ENCODE measurements at regions not wholly inside any gene's neighbourhood (a gene's known extent, or its start where the extent isn't known, plus 50 kb on each side); places are given as distances from the start of the nearest gene placed in this dataset.

DNA sequence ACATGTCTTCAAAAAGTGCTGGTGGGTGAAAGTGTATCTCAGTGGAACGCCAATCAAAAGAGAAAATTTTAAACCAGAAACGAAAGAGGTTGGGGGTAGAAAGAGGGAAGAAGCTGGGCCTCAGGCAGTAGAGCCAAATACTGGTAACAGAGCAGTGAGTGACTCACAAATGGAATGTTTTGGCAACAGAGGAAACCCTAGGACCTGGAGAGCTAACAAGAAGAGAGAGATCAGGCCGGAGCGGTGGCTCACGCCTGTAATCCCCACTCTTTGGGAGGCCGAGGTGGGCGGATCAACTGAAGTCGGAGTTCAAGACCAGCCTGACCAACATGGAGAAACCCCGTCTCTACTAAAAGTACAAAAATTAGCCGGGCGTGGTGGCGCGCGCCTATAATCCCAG lies 450.8 kb upstream of the NAALADL2 start:
- DNase-seq, result no peak

DNA sequence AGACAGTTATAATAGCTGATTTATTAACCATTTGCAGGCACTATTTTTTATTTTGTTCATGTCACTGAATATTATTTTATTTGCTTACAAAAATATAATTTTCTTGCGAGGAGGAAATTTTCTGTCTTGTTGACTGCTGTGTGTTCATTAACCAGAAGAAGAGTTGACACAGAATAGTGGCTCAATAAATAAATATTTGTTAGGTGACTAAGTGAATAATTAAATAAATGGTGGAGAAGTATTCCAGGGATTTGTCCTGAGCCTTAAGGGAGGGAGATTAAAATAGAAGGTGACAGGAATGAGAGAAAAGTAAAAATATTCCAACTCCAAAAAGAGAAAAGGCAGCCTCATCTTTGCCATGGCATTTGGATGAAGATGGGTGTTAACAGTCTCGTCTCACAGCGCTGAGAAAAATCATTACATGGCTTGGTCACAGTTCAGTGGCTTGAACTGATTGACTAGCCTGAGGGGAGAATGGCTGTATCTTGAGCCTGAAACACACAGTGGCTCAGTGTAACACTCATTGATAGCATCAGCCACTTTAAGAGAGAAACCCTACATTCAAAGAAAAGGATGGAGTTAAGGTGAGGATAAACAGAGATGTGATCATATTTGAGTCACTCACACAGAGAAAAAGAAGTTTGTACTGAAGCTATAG lies 449.9 kb upstream of the NAALADL2 start:
- no peak for DNase-seq

DNA sequence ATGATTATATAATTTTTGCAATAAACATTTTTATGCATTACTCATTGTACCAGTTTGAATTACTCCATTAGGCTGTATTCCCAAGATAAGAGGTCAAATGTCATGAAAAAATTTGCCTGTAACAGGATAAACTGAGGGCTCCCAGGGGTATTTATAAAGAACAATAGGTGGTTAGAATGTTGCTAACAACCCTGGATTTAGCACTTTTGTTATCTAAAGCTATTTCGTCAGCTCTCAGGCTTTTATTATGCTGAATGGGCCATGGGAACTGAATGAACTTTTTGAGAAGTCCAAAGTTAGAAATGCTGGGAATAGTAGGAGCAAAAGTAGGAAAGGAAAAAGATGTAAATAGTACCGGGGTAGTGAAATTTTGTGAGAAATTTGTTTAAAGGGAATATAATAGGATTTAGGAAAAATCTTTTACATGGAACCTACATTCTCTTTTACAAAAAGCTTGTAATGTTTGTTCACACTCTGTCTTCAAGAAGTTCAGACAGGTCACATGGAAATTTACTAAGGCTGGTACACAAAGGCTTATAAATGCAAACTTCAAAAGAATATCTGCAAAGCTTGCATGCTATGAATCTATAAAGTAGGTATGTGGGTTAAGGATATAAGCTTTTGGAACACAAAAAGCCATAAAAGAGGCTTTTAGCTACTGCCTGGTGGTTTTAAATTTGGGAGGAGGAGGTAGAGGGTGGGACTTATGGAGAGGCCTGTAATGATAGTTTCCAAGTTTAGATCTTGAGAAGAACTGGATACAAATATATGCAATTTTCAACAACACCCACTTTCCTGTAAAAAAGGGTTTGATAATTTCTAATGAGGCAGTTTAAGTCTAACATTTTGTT lies 445.8 kb upstream of the NAALADL2 start:
- no peak for DNase-seq

DNA sequence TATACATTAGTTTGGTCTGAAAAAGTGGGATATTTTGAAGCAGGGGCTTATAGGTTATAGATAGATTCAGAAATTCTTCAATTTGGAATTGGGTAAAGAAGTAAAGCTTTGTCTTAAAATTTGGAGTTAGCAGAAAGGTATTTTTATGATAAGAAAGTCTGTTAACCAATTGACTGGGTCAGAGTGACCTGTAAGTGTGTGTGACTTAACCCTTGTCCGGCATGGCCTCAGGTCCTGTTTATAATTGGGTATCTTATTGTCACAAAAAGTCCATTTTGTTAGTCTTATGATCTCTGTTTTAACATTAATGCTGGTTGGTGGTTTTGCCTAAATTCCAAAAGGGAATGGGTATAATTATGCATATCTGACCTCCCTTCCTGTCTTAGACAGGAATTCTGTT lies 444.2 kb upstream of the NAALADL2 start:
- no peak for DNase-seq

DNA sequence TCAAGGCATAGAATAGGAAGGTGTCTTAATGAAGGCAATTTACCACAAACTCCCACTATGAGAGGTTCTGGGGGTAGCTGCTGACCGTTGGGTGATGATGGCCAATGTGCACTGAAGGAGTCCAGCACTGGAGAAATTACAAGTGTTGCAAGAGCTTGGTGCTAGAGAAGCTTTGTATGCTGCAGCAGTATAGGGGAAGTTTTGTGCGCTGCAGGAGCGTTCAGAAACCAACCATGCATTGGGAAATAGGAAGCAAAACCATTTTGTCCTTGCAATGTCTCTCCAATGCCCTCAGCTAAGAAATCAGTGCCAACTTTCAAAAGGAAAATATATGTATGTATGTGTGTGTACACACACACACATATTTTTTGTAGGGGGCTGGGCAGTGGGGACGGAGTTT lies 441.6 kb upstream of the NAALADL2 start:
- no peak for DNase-seq

DNA sequence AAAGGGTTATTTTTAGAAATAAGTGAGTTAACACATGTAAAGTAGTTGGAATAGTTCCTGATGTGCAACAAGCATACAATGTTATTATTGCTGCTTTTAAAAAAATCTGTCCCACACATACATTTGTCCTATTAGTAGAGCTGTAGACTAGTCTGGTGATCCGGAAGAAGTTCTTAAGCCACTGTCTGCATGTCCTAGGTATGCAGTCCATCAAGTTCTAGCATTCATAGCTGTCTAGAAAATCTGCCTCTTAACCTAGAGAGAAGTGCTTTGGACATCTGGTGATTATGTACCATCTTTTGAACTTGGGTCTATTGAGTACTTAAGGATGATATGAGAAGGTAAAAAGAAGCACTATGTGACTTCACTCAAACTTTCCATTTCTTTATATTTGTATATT lies 439.9 kb upstream of the NAALADL2 start:
- DNase-seq, result no peak

DNA sequence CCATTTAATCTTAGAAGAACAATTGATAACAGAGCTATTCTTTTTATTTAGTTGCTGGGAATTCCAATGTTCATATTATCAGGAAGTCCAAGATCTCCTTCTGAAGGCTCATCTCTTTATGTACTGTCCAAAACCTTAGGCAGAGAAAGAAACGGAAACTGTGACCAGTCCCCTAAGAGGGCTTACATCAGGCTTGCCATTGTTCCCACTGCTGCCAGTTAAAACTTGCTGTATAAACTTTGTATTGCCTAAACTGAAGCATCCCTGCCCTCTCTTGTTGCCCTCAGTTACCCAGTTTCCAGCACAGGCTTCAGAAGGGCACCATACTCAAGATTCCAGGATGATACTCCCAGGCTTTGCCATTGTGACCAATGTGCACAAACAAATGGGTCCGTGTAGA lies 435.2 kb upstream of the NAALADL2 start:
- no peak for DNase-seq

DNA sequence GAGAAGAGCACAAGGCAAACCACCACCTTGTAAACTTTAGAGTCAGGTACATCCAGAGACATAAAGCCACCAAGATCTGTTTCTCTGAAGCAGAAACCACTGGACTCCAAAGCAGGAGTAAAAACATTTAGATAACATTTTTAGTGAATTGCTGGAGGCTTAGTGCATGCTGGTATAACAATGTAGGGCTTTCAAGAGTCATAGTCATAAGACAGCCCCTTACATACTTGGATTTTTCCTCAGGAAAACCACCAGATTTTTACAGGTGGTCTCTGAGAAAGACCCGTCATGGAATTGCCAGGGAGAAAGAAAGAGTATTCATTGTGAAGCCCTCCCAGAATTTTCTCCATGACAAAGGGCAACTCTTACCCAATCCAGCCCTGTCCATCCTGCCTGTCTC lies 434.5 kb upstream of the NAALADL2 start:
- no peak for DNase-seq

DNA sequence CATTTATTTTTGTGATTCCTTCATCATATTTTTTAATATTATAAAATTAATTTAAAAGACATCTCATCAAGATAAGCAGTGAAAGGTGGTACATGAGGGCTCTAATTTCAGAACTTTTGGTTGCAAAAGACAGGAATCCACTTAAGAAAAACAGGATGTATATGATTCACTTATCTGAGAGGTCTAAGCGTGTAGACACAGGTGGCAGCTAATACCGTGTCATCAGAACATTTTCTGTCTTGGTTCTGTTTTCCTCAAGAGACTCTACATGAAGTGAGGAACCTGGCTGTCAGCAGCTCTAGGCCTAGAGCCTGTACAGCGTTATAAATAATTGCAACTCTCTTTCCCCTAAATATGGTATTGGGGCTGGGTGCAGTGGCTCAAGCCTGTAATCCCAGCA lies 433.7 kb upstream of the NAALADL2 start:
- no peak for DNase-seq

DNA sequence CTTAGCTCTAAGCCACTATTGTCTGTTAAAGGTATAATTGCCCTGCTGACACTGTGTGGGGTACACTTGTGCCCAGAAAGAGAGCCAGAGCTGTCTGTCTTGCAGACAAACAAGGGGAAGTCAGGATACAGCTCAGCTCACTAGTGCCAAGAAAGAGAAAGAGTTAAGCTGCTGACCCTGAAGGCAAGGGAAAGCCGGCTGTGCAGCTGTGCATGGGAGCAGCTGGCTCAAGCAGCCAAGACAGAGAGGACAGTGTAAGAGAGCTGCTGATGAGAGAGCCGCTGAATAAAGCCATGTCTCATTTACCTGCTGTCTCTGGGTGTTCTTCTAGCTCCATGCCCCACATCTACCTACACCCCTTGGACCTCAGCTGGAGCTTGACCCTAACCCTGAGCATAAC lies 428.1 kb upstream of the NAALADL2 start:
- no peak for DNase-seq

DNA sequence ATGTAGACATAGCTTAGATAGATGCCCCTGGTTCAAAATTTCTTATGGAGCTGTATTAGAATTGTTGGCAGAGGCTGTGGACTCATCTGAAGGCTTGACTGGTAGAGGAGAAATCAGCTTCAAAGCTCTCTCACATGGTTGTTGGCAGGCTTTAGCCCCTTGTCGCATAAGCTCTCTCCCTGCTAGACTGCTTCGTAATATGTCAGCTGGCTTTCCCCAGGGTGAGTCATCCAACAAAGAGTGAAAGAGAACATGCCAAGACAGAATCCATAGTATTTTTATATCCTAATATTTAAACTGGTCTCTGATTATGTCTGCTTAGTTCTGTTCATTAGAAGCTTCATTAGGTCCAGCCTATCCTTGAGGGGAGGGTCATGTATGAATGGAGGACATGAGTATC lies 427.4 kb upstream of the NAALADL2 start:
- DNase-seq, result no peak

DNA sequence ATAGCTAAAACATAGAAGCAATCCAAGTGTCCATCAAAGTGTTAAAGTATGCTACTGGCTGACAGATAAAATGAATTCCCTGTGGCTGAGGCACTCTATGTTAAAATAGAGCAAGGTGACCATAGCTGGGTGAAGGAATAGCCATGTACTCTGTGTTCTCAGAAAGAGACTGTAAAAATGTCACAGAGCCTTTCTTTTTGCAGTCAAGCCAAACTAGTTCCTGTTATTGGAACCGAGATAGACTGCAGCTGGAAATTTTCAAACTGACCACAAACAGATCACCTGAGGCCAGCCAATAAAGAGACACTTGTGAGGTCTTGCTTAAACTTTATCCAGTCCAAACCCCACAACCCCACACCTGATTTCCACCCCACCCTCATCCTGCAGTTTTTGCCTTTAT lies 422.8 kb upstream of the NAALADL2 start:
- no peak for DNase-seq

DNA sequence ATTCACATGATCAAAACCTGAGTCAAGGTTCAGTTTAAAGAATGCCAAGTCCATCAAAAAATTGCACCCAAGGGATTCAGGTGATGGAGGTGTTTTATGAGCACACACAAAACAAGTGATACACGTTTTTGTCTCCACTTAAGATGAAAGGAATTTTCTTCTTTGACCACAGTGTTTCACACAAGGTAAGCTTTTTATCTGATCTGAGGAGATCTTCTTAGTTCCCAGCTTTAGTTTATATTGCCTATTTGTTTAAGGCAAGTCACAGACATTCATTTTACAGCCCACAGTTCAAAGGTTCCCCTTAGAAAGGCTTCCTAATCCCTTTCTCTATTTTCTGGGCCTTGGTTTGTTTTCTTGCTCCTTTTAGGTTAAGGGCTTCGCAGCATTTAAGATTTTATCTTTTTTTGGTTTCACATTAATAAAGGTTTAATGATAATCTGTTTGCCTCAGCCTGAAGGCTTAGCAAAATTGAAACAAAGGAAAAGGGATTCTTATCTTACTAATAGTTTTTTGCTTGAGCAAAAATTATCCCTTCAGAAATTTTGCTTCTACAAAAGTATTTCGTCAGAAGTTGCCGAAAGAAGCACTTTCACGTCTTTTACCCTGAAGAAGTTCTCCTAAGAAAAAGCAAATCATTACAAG lies 420.5 kb upstream of the NAALADL2 start:
- DNase-seq, result no peak

DNA sequence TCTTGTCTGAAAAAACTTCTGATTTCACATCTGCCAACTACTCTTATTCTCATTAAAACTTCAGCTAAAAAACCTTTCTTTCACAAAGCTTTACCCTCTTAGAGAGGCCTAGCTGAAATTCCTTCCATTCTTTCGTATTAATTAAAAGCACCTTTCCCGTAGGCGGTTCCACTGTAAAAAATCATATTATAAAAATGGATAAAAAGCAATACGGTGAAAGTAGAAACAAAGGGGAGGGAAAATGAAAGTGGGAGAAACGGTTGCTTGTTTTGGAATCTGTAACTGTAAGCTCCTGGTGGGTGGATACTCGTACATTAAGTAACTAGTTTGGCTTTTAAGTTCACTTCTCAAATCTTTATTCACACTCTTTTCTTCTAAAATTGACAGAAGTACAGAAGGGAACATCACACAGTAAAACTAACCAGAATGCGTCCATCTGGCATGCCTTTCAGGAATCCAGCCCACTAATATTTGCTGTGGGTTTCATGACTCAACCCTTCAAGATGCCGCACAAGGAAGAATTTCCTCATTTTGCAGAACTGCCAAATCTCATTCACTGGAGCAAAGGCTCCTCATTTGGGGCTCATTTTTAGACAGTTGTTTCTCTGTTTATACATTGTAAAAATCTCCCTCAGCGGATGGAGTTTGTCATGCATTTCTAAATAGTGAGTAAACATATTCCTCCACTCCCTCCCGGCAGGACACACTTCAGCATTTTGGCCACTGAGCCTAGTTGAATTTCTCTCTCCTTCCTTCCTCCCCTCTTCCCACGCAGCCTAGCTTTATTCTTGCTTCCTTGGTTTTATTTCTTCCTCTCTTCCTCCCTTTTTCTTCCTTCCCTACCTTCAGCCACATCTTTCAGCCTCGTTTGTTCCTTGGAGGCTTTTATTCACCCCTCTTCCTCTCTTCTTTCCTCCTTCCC lies 419.5 kb upstream of the NAALADL2 start:
- DNase-seq, result no peak

DNA sequence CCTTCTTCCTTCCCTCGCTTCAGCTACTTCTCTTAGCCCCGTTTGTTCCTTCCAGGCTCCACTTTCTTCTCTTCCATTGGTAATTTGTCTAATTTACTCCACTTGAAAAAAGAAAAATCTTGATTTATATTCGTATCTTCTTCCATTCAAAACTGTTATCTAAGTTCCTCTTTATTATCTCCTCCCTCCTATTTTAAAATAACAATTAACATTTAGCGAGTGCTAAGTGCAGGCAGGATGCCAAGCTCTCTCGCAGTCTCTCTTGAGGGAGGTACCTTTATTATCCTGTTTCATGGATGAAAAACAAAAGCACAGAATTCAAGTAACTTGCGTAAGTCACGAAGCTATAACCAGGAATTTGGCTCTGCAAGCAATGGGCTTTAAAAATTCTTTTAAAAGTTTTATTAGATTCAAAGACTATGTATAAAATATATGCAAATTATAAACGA lies 418.9 kb upstream of the NAALADL2 start:
- no peak for DNase-seq

DNA sequence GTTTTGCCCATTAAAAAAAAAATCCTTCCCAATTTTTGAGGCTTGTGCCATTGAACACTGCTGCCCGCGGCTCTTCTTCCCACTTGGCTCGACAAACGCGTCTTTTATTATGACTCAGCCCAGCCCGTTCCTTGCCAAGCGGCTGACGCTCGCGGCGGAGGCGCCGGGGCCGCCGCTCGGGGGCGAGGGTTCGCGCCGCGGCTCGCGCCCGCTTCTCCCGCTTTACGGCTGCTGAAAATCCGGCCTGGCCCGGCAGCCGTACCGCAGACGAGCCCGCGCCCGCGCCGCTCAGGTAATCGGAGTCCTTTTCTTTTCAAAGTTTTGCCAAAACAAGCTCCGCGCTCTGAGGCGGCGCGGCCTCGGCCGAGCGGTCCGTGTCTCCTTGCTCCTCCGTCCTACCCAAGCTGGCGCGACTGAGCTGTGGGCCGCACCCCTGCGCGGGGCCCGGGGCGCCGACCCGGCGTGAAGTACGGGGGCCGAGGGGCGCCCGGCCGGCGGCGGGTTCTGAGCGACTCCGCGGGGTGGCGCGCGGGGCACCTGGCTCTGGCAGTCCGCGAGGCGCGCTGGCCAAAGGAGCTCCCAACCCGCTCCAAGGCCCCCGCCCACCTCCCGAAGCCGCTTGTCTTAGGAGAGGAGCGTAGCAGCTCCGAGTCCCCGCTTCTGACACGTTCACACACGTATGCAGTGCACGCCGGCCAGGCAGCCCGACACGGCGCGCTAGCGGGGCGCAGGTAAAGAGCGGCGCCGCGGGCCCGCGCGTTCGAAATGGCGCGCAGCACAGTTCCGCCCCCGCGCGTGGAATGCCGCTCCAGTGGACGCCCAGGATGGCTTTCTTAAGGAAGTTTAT lies 418.2 kb upstream of the NAALADL2 start:
- DNase-seq, result peak; percentile 19

DNA sequence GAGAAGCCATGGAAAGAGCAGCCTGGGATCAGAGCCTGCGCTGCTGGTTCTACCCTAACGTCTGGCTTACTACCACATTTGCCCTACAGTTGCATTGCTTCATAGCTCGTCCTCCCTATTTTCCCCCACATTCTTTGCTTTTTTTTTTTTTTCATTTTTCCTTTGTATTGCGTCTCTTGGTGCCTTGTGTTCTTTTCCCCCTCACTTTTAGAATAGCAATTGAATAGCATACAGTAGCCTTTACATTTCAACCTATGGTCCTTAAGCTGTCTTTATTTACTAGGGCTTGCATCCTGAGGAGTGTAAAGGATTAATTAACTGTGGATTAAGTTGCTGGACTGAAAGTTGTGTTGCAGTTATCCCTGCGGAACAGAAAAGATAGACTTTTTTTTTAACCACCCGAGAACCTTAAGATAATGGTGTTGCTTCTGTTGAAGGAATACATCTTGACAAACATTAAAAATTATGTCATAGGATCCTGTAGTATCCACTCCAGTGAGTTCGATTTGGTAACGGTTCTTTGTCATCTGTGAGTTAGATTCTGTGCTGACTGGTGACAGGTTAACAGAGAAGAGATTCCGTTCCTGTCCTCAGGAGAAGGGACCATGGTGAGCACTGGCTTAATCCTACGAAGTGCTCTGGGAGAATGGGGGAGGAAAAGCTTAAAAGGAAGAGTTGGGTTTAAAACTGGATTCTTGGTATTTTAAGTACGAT lies 417.4 kb upstream of the NAALADL2 start:
- no peak for DNase-seq

DNA sequence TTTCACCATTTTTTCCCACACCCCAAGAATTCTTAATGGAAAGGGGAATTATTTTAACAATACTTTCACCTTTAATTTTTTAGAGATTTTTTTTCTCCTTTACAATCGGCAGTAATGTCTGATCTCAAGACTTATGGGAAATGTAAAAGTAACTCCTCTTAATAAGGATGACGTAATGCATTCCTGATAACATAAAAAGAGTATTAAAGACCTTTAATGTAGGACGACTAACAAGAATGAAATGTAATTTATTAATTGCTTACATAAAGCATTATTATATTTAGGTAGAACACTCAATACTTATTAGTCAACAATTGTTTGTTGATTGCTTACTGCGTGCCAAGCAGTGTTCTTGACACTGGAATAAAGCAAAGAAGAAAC lies 416.8 kb upstream of the NAALADL2 start:
- no peak for DNase-seq

DNA sequence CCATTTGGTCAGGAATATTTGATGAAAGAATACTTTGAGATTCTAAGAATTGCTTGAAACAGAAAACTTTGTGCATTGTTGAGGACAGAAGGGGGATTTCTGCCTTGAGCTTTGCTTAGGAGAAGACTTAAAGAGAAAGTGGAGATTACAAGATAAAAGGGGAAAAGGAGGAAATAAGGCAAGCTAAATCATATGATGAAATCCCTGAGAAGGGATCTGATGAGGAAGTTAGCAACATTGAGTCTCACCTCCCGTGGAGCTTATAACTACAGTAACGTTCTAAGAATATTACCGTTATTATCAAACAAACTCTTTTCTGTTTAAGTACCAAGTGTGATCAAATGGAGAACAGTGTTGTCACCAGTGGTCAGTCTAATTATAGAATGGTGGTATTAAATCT lies 414.7 kb upstream of the NAALADL2 start:
- DNase-seq, result no peak

DNA sequence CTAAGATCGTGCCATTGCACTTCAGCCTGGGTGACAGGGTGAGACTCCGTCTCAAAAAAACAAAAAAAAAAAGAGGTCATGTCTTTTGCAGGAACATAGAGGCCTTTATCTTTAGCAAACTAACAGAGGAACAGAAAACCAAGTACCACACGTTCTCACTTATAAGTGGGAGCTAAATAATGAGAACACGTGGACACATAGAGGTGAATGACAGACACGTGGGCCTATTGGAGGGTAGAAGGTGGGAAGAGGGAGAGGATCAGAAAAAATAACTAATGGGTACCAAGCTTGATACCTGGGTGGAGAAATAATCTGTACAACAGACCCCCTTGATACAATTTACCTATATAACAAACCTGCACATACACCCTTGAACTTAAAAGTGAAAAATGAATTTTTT lies 401.4 kb upstream of the NAALADL2 start:
- no peak for DNase-seq

DNA sequence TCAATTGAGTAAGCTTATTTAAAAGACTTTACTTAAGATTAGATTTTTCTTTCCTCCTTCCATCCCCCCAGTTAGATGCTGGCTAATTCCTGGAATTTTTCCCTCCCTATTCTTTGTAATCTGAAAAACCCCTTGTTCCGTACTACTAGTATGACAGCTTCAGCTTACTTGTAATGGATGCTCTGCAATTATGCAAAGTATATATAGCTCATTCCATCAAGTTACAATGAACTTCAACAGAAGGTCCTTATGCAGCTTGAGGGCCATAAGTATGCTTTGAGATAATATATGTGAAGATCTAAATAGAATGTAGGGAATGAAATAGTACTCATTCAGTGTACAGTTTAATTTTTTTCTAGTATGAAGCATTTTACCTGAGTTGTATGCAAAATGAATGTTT lies 398.3 kb upstream of the NAALADL2 start:
- DNase-seq, result no peak
